ENCODE measurements at regions not wholly inside any gene's neighbourhood (a gene's known extent, or its start where the extent isn't known, plus 50 kb on each side); places are given as distances from the start of the nearest gene placed in this dataset.

DNA sequence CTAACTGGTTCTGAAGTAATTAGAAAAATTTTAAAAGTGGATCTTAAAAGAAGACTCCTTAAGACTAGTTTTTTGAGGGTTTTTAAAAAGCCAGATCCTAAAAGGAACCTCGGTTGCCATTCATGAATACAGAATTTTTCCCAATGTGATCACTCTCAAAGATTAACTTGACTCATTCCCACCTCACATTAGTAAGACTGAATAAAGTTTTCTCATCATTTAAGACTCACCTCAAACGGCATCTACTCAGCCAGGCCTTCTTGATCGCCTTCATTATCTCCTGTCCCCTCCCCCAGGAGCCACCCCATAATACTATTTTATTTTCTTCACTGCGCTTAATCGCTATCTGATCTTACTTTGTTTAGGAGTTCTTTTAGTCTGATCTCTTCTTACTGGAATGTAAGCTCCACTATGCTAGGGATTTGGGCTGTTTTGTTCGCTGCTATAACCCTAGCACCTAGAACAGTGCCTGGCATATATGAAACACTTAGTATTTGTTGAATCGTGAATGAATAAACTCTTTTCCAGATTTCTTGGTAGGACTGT lies 55.9 kb upstream of the PCGF5 start:
- peak in 2 of 5 donors; percentile 6 to 8 for DNase-seq

DNA sequence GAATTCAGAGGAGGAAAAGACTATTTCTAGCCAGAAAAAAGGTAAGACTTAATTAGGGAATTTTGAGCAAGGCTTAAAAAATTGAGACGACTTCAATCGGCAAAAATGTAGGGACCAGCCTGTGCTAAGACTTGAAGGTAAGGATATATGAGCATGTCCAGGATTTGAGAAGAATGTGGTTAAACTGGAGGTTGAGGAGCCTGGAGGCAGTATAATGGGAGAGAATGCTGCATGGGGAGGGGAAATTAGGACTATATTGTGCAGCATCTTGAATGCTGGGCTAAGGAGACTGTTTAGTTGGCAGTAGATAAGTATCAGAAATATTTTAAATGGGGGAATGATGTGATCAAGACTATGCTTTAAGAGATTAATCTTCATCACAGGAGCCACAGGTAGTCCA lies 53.1 kb upstream of the PCGF5 start:
- no peak overlapping the region for H3K4me3 ChIP-seq (ENCODE audit: low read length in 3 of 3)
- no peak for FAIRE-seq
- TF ChIP-seq, protein P1, sequence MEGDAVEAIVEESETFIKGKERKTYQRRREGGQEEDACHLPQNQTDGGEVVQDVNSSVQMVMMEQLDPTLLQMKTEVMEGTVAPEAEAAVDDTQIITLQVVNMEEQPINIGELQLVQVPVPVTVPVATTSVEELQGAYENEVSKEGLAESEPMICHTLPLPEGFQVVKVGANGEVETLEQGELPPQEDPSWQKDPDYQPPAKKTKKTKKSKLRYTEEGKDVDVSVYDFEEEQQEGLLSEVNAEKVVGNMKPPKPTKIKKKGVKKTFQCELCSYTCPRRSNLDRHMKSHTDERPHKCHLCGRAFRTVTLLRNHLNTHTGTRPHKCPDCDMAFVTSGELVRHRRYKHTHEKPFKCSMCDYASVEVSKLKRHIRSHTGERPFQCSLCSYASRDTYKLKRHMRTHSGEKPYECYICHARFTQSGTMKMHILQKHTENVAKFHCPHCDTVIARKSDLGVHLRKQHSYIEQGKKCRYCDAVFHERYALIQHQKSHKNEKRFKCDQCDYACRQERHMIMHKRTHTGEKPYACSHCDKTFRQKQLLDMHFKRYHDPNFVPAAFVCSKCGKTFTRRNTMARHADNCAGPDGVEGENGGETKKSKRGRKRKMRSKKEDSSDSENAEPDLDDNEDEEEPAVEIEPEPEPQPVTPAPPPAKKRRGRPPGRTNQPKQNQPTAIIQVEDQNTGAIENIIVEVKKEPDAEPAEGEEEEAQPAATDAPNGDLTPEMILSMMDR (IDR thresholded peaks at IDR 0.05; ENCODE audit: borderline replicate concordance, extremely low read depth, insufficient read depth), result no peak
- H3K9me3 ChIP-seq (ENCODE audit: control insufficient read depth in 2 of 3, insufficient read depth in 1 of 3, low read length in 3 of 3), result no peaks in the 10 kb centered on the region
- no peaks in the 10 kb centered on the region for H3K27me3 ChIP-seq (ENCODE audit: control insufficient read depth, insufficient read depth, low read length)
- intact Hi-C loops (cut with DNase I), result loop anchor here (10.0 kb wide), 1 partner anchor 47 kb away; no protein-coding TSS in a partner anchor
- no peak overlapping the region for H3K27ac ChIP-seq (ENCODE audit: low read depth in 2 of 2, low read length in 2 of 2)
- no peak overlapping the region for H3K9ac ChIP-seq (ENCODE audit: low read length in 3 of 3)
- no peaks in the 10 kb centered on the region for H3K36me3 ChIP-seq (ENCODE audit: control insufficient read depth in 2 of 3, insufficient read depth in 3 of 3, low read length in 3 of 3)
- DNase-seq, result no peak
- peaks cover 0 to 17% (median 0%) of the 10 kb centered on the region in 3 donors for H3K4me1 ChIP-seq (ENCODE audit: control insufficient read depth in 2 of 3, insufficient read depth in 2 of 3, low read depth in 1 of 3, low read length in 3 of 3)

More for the DNA sequence above, 55.9 kb upstream of the PCGF5 start:
- Histone ChIP-seq H3K9me3 (ENCODE audit: control insufficient read depth in 2 of 3, insufficient read depth in 1 of 3, low read length in 3 of 3) (no peaks in the 10 kb centered on the region), H3K27ac (ENCODE audit: low read depth in 2 of 2, low read length in 2 of 2) (peak overlapping the region in 1 of 2 donors; percentile 96), H3K4me3 (ENCODE audit: low read length in 3 of 3) (peak overlapping the region in 2 of 3 donors; percentile 69 to 81), H3K4me1 (ENCODE audit: control insufficient read depth in 2 of 3, insufficient read depth in 2 of 3, low read depth in 1 of 3, low read length in 3 of 3) (peaks cover 0 to 17% (median 4%) of the 10 kb centered on the region in 3 donors), H3K27me3 (ENCODE audit: control insufficient read depth, insufficient read depth, low read length) (no peaks in the 10 kb centered on the region), H3K9ac (ENCODE audit: low read length in 3 of 3) (peak overlapping the region in 1 of 3 donors; percentile 88), H3K36me3 (ENCODE audit: control insufficient read depth in 2 of 3, insufficient read depth in 3 of 3, low read length in 3 of 3) (no peaks in the 10 kb centered on the region)
- no peak for FAIRE-seq
- intact Hi-C loops (cut with DNase I), result loop anchor here (10.0 kb wide), 1 partner anchor 50 kb away; no protein-coding TSS in a partner anchor
- TF ChIP-seq, protein P1 (IDR thresholded peaks at IDR 0.05; ENCODE audit: borderline replicate concordance, extremely low read depth, insufficient read depth), result no peak

DNA sequence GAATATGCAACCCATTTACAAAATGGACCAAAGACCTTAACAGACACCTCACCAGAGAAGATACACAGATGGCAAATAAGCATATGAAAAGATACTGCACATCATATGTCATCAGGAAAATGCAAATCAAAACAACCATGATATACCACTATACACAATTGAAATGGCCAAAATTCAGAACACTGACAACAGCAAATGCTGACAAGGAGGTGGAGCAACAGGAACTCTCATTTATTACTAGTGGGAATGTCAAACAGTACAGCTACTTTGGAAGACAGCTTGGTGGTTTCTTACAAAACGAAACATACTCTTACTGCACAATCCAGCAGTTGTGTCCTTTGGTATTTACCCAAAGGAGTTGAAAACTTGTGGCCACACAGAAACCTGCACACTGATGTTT lies 50.0 kb upstream of the PCGF5 start:
- Histone ChIP-seq H3K9me3 (ENCODE audit: control insufficient read depth in 2 of 3, insufficient read depth in 1 of 3, low read length in 3 of 3) (no peaks in the 10 kb centered on the region), H3K36me3 (ENCODE audit: control insufficient read depth in 2 of 3, insufficient read depth in 3 of 3, low read length in 3 of 3) (no peaks in the 10 kb centered on the region), H3K4me1 (ENCODE audit: control insufficient read depth in 2 of 3, insufficient read depth in 2 of 3, low read depth in 1 of 3, low read length in 3 of 3) (peaks cover 0 to 10% (median 0%) of the 10 kb centered on the region in 3 donors), H3K27me3 (ENCODE audit: control insufficient read depth, insufficient read depth, low read length) (no peaks in the 10 kb centered on the region), H3K4me3 (ENCODE audit: low read length in 3 of 3) (no peak overlapping the region), H3K27ac (ENCODE audit: low read depth in 2 of 2, low read length in 2 of 2) (no peak overlapping the region), H3K9ac (ENCODE audit: low read length in 3 of 3) (no peak overlapping the region)
- FAIRE-seq, result no peak
- TF ChIP-seq, protein P1 (IDR thresholded peaks at IDR 0.05; ENCODE audit: borderline replicate concordance, extremely low read depth, insufficient read depth), result no peak
- intact Hi-C loops (cut with DNase I), result no loop called here
- no peak for DNase-seq

All from kidney (tissue), 13 donors.